Transverse colon (tissue), 4 donors: ENCODE measurements at regions not wholly inside any gene's neighbourhood (a gene's known extent, or its start where the extent isn't known, plus 50 kb on each side); places are given as distances from the start of the nearest gene placed in this dataset.

Experiments
- POLR2AphosphoS5 ChIP-seq, 3 donors: sonication (generic); formaldehyde crosslinking; IDR thresholded peaks; one replicate each; pipeline ENCODE4 v1.6.1; 2016; ENCODE audit warnings: antibody characterized with exemption in 3 of 3
- TF ChIP-seq, protein P1 (sequence below), 5 experiments: fragments of 200-600 bp in 3 of 5; fragments of 450-650 bp in 2 of 5; sonication (generic) in 3 of 5; IDR thresholded peaks; 1 replicate in 2 of 5; 2 replicates in 3 of 5; pipeline ENCODE4 v1.5.1; 2016 to 2017; ENCODE audit warnings: antibody characterized with exemption in 5 of 5, inconsistent platforms in 3 of 5, mild to moderate bottlenecking in 2 of 5, moderate library complexity in 1 of 5

- TF ChIP-seq, protein P1, sequence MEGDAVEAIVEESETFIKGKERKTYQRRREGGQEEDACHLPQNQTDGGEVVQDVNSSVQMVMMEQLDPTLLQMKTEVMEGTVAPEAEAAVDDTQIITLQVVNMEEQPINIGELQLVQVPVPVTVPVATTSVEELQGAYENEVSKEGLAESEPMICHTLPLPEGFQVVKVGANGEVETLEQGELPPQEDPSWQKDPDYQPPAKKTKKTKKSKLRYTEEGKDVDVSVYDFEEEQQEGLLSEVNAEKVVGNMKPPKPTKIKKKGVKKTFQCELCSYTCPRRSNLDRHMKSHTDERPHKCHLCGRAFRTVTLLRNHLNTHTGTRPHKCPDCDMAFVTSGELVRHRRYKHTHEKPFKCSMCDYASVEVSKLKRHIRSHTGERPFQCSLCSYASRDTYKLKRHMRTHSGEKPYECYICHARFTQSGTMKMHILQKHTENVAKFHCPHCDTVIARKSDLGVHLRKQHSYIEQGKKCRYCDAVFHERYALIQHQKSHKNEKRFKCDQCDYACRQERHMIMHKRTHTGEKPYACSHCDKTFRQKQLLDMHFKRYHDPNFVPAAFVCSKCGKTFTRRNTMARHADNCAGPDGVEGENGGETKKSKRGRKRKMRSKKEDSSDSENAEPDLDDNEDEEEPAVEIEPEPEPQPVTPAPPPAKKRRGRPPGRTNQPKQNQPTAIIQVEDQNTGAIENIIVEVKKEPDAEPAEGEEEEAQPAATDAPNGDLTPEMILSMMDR (IDR thresholded peaks at IDR 0.05): no peak
- no peak for TF ChIP-seq POLR2AphosphoS5 (IDR thresholded peaks at IDR 0.05)
These were observed 194.8 kb downstream of the ZEB2 start for GRCh38 chr2:144325086-144325485.
